IMR-90 (cell line): ENCODE measurements at regions not wholly inside any gene's neighbourhood (a gene's known extent, or its start where the extent isn't known, plus 50 kb on each side); places are given as distances from the start of the nearest gene placed in this dataset.

ENCODE experiments used
- ATAC-seq: fragments of 200-7000 bp; cut with Tn5 transposase; 2 replicates; pipeline ENCODE4 v1.9.1; 2020; ENCODE audit warnings: low read depth, mild to moderate bottlenecking, moderate library complexity
- BruUV-seq: library from RNA; stranded (reverse); fragments of 400-500 nt; replicated peaks from 2 replicates; lab custom pipeline; 2021; lab: Mats Ljungman, UMichigan
- CTCF ChIA-PET: fragments of 300-600 bp; formaldehyde crosslinking; extraction: SDS; loops from one replicate; lab custom pipeline; 2021; ENCODE audit warnings: antibody characterized with exemption; lab: Yijun Ruan, JAX
- POLR2A ChIA-PET: fragments of 300-600 bp; sonication (Branson Sonifier 250); formaldehyde crosslinking; loops from one replicate; lab custom pipeline; 2022; ENCODE audit warnings: antibody characterized with exemption; ENCODE audit not compliant: unreplicated experiment; lab: Charles Lee
- DNase-seq: peaks from one replicate; pipeline ENCODE4 v3.0.0; 2013
- H2AFZ ChIP-seq: replicated peaks from 2 replicates; pipeline ENCODE3; 2013; ENCODE audit warnings: low read length, mild to moderate bottlenecking; ENCODE audit not compliant: poor library complexity
- H2AK5ac ChIP-seq: 2 replicates; pipeline ENCODE4 v1.6.1; 2013; ENCODE audit warnings: low read depth, low read length, inconsistent platforms
- H2AK9ac ChIP-seq: replicated peaks from 2 replicates; pipeline ENCODE3; 2013; ENCODE audit warnings: mild to moderate bottlenecking, low read depth, low read length, moderate library complexity; ENCODE audit not compliant: poor library complexity
- H2BK120ac ChIP-seq: 2 replicates; pipeline ENCODE4 v1.6.1; 2013; ENCODE audit warnings: low read depth, low read length, inconsistent platforms
- H2BK15ac ChIP-seq: 3 replicates; pipeline ENCODE4 v1.6.1; 2013; ENCODE audit warnings: low read depth, low read length, inconsistent platforms
- H2BK20ac ChIP-seq: 2 replicates; pipeline ENCODE4 v1.6.1; 2013; ENCODE audit warnings: low read depth, mild to moderate bottlenecking, inconsistent platforms, low read length, moderate library complexity
- H2BK5ac ChIP-seq: 2 replicates; pipeline ENCODE4 v1.6.1; 2013; ENCODE audit warnings: mild to moderate bottlenecking, low read depth, low read length, inconsistent platforms; ENCODE audit not compliant: poor library complexity, severe bottlenecking
- H3K14ac ChIP-seq: replicated peaks from 2 replicates; pipeline ENCODE4 v1.6.1; 2013; ENCODE audit warnings: low read depth, low read length, inconsistent platforms
- H3K18ac ChIP-seq: 2 replicates; pipeline ENCODE4 v1.6.1; 2013; ENCODE audit warnings: low read depth, low read length, control low read depth
- H3K23ac ChIP-seq: 2 replicates; pipeline ENCODE4 v1.6.1; 2013; ENCODE audit warnings: low read depth, low read length, inconsistent platforms
- H3K27ac ChIP-seq: 2 replicates; pipeline ENCODE4 v1.5.1; 2013; ENCODE audit warnings: mild to moderate bottlenecking, control low read depth, low read length; ENCODE audit not compliant: insufficient read depth
- H3K27me3 ChIP-seq: 2 replicates; pipeline ENCODE4 v1.6.1; 2013; ENCODE audit warnings: low read length; ENCODE audit not compliant: control insufficient read depth, insufficient read depth
- H3K36me3 ChIP-seq: 2 replicates; pipeline ENCODE4 v1.6.1; 2013; ENCODE audit warnings: low read length, mixed read lengths; ENCODE audit not compliant: control insufficient read depth, insufficient read depth
- H3K4ac ChIP-seq: 2 replicates; pipeline ENCODE4 v1.6.1; 2013; ENCODE audit warnings: low read depth, low read length, inconsistent platforms
- H3K4me1 ChIP-seq: 2 replicates; pipeline ENCODE4 v1.6.1; 2013; ENCODE audit warnings: low read length, mixed read lengths; ENCODE audit not compliant: control insufficient read depth, insufficient read depth
- H3K4me2 ChIP-seq: 2 replicates; pipeline ENCODE4 v1.6.1; 2013; ENCODE audit warnings: low read depth, mild to moderate bottlenecking, control low read depth, low read length, moderate library complexity
- H3K4me3 ChIP-seq: 2 replicates; pipeline ENCODE4 v1.5.1; 2013; ENCODE audit warnings: low read depth, mild to moderate bottlenecking, control low read depth, low read length, moderate library complexity; ENCODE audit not compliant: insufficient read depth
- H3K56ac ChIP-seq: 2 replicates; pipeline ENCODE4 v1.6.1; 2013; ENCODE audit warnings: low read length, inconsistent platforms; ENCODE audit not compliant: insufficient read depth; ENCODE audit errors: extremely low read depth
- H3K79me1 ChIP-seq, 2 experiments: 2 replicates each; pipeline ENCODE4 v1.6.1; 2013; ENCODE audit warnings: low read length in 2 of 2, inconsistent platforms in 1 of 2, low read depth in 1 of 2
- H3K9ac ChIP-seq: 2 replicates; pipeline ENCODE4 v1.6.1; 2013; ENCODE audit warnings: low read depth, low read length, control low read depth
- H3K9me1 ChIP-seq: 2 replicates; pipeline ENCODE4 v1.6.1; 2013; ENCODE audit warnings: low read length, inconsistent platforms; ENCODE audit not compliant: insufficient read depth
- H3K9me3 ChIP-seq: 2 replicates; pipeline ENCODE4 v1.6.1; 2013; ENCODE audit warnings: low read length; ENCODE audit not compliant: control insufficient read depth, insufficient read depth
- H4K20me1 ChIP-seq: 2 replicates; pipeline ENCODE4 v1.6.1; 2013; ENCODE audit warnings: low read length, inconsistent platforms; ENCODE audit not compliant: insufficient read depth
- H4K5ac ChIP-seq: 2 replicates; pipeline ENCODE4 v1.6.1; 2013; ENCODE audit warnings: mild to moderate bottlenecking, low read depth, low read length, control low read depth
- H4K8ac ChIP-seq, 2 experiments: 2 replicates each; pipeline ENCODE4 v1.6.1; 2013; ENCODE audit warnings: low read depth in 2 of 2, low read length in 2 of 2, control low read depth in 1 of 2, inconsistent platforms in 1 of 2
- H4K91ac ChIP-seq: 2 replicates; pipeline ENCODE4 v1.6.1; 2013; ENCODE audit warnings: low read depth, low read length, inconsistent platforms; ENCODE audit not compliant: insufficient read depth
- BHLHE40 ChIP-seq: fragments of 150-350 bp; IDR thresholded peaks from 2 replicates; pipeline ENCODE4 v1.6.1; 2016; ENCODE audit warnings: mild to moderate bottlenecking, low read depth, low read length
- CEBPB ChIP-seq: IDR thresholded peaks from 2 replicates; pipeline ENCODE4 v1.6.1; 2012; ENCODE audit warnings: low read depth, low read length, improper control_type of control experiment
- RAD21 ChIP-seq: IDR thresholded peaks from 2 replicates; pipeline ENCODE4 v1.6.1; 2012; ENCODE audit warnings: low read length, improper control_type of control experiment
- SMC3 ChIP-seq: fragments of 150-350 bp; IDR thresholded peaks from 2 replicates; pipeline ENCODE4 v1.6.1; 2016; ENCODE audit warnings: low read depth, mild to moderate bottlenecking, antibody characterized with exemption, low read length, moderate library complexity
- WGBS, 2 experiments: methylation state at CpG; one replicate each; pipeline versions ENCODE4 v1.1.5 to v1.1.7; 2013; ENCODE audit warnings: missing lambda C conversion rate in 2 of 2; ENCODE audit not compliant: insufficient read length in 1 of 2; ENCODE audit errors: extremely low coverage in 2 of 2; 5-methylcytosine and 5-hydroxymethylcytosine counted together
- dilution Hi-C: fragments of 300-500 bp; cut with HindIII; formaldehyde crosslinking; loops from one replicate; pipeline ENCODE4 v1.14.3; 2018; ENCODE audit warnings: low sequenced_read_pairs; ENCODE audit not compliant: unreplicated experiment
- in situ Hi-C: fragments of 300-500 bp; cut with MboI; formaldehyde crosslinking; loops from 3 replicates; pipeline ENCODE4 v1.14.3; 2019; ENCODE audit warnings: low sequenced_read_pairs, inconsistent platforms, mixed read lengths
- intact Hi-C: fragments of 100-400 bp; cut with micrococcal nuclease; formaldehyde crosslinking; loops from 2 replicates; pipeline ENCODE4 v1.10.0; 2022

DNA sequence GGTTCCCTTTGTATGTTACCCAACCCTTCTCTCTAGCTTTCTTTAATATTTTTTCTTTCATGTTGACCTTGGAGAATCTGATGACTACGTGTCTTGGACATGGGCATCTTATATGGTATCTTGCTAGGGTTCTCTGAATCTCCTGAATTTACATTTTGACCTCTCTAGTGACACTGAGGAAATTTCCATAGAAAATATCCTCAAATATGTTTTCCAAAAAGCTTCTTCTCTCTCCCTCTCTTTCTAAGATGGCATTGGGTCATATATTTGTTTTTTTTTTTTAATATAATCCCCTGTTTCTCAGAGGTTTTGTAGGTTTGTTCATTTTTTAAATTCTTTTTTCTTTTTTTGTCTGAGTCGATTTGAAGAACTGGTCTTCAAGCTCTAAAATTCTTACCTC, 184.0 kb upstream of the TMC3 start:
- DNase-seq (no peak), ATAC-seq (no peak)
- no peaks in the 10 kb centered on the region for H3K9me1 ChIP-seq
- no peak overlapping the region for H3K4ac ChIP-seq
- H3K14ac ChIP-seq: no peak overlapping the region
- no peaks in the 10 kb centered on the region for H3K79me1 ChIP-seq
- H3K36me3 ChIP-seq: no peaks in the 10 kb centered on the region
- ChIA-PET CTCF (no interaction called here), POLR2A (no interaction called here)
- H2BK5ac ChIP-seq: no peak overlapping the region
- TF ChIP-seq SMC3 (no peak), BHLHE40 (no peak), RAD21 (no peak), CEBPB (no peak)
- no TSS peak for BruUV-seq
- H2AK9ac ChIP-seq: no peak overlapping the region
- intact Hi-C loops (no loop called here), in situ Hi-C loops (no loop called here), dilution Hi-C loops (no loop called here)
- H2BK20ac ChIP-seq: no peak overlapping the region
- no peak overlapping the region for H3K4me2 ChIP-seq
- H4K8ac ChIP-seq: no peak overlapping the region
- no peak overlapping the region for H2BK120ac ChIP-seq
- no peaks in the 10 kb centered on the region for H3K9me3 ChIP-seq
- no peak overlapping the region for H4K5ac ChIP-seq
- no peak overlapping the region for H3K23ac ChIP-seq
- H2AFZ ChIP-seq: no peak overlapping the region
- no peak overlapping the region for H3K9ac ChIP-seq
- no peak overlapping the region for H3K27ac ChIP-seq
- no peak overlapping the region for H2AK5ac ChIP-seq
- no peak overlapping the region for H3K18ac ChIP-seq
- no peak overlapping the region for H4K91ac ChIP-seq
- no peak overlapping the region for H2BK15ac ChIP-seq
- peaks cover 1% of the 10 kb centered on the region for H3K27me3 ChIP-seq
- H3K4me1 ChIP-seq: no peaks in the 10 kb centered on the region
- H3K56ac ChIP-seq: no peak overlapping the region
- WGBS, 2 experiments: no CpG with 5 or more reads among the region's 2 CpGs
- no peaks in the 10 kb centered on the region for H4K20me1 ChIP-seq
- no peak overlapping the region for H3K4me3 ChIP-seq
